HCT116 (cell line): ENCODE measurements at regions not wholly inside any gene's neighbourhood (a gene's known extent, or its start where the extent isn't known, plus 50 kb on each side); places are given as distances from the start of the nearest gene placed in this dataset.
"Not testable (repeated sequence)": the region's sequence is repeated elsewhere in the genome, so short reads cannot be mapped to it uniquely, and the experiment has no call there.

Experiments used
- ATAC-seq: fragments of 200-7000 bp; cut with Tn5 transposase; 2 replicates; pipeline ENCODE4 v1.9.1; 2020; ENCODE audit warnings: mild to moderate bottlenecking, moderate library complexity
- BruUV-seq: library from RNA; stranded (reverse); fragments of 400-500 nt; replicated peaks from 2 replicates; lab custom pipeline; 2021; lab: Mats Ljungman, UMichigan
- CTCF ChIA-PET: fragments of 300-600 bp; sonication (Branson Sonifier 250); formaldehyde crosslinking; loops from one replicate; lab custom pipeline; 2021; ENCODE audit warnings: antibody characterized with exemption; lab: Charles Lee
- POLR2A ChIA-PET: fragments of 300-600, 350-600 bp; sonication (Branson Sonifier 250); formaldehyde crosslinking; loops from one replicate; lab custom pipeline; 2021; ENCODE audit warnings: antibody characterized with exemption; lab: Charles Lee
- RAD21 ChIA-PET, 2 experiments: fragments of 300-600 bp; sonication (Branson Sonifier 250); formaldehyde crosslinking; loops; one replicate each; lab custom pipeline; 2023; ENCODE audit warnings: low total read pairs in 2 of 2; ENCODE audit not compliant: uncharacterized antibody in 2 of 2, unreplicated experiment in 2 of 2, low non-redundant PET in 1 of 2; lab: Charles Lee
- DNase-seq: peaks from one replicate; pipeline ENCODE4 v3.0.0-alpha.2; 2010; ENCODE audit warnings: low read depth, low spot score
- H2AFZ ChIP-seq: fragments of 200-600 bp; shearing (Covaris generic), sonication (generic); 2 replicates; pipeline ENCODE4 v1.6.1; 2017; ENCODE audit warnings: low read depth, mixed run types, mixed read lengths, antibody characterized with exemption, low read length; ENCODE audit not compliant: poor library complexity, severe bottlenecking
- H3K27ac ChIP-seq: 2 replicates; pipeline ENCODE4 v1.5.1; 2012; ENCODE audit warnings: low read depth, low read length
- H3K27me3 ChIP-seq: fragments of 200-600 bp; sonication (generic); 2 replicates; pipeline ENCODE4 v1.6.1; 2016; ENCODE audit warnings: mixed run types, low read length, mixed read lengths; ENCODE audit not compliant: insufficient read depth
- H3K36me3 ChIP-seq, 2 experiments: fragments of 200-500 bp in 1 of 2; fragments of 200-600 bp in 1 of 2; sonication (Bioruptor generic) in 1 of 2; sonication (generic) in 1 of 2; 2 replicates each; pipeline versions ENCODE4 v1.5.1 to v1.6.1; 2014 to 2016; ENCODE audit warnings: low read length in 2 of 2, inconsistent platforms in 1 of 2, mixed read lengths in 1 of 2, mixed run types in 1 of 2; ENCODE audit not compliant: insufficient read depth in 2 of 2, control insufficient read depth in 1 of 2
- H3K4me1 ChIP-seq, 2 experiments: fragments of 200-600 bp in 1 of 2; sonication (generic) in 1 of 2; 2 replicates each; pipeline versions ENCODE4 v1.5.1 to v1.6.1; 2012 to 2017; ENCODE audit warnings: low read length in 2 of 2, inconsistent platforms in 1 of 2, mild to moderate bottlenecking in 1 of 2, mixed read lengths in 1 of 2, mixed run types in 1 of 2, moderate library complexity in 1 of 2; ENCODE audit not compliant: insufficient read depth in 2 of 2, control insufficient read depth in 1 of 2
- H3K4me2 ChIP-seq: fragments of 200-600 bp; sonication (generic); 2 replicates; pipeline ENCODE4 v1.6.1; 2017; ENCODE audit warnings: mixed run types, low read length, mixed read lengths
- H3K4me3 ChIP-seq, 2 experiments: fragments of 200-600 bp in 1 of 2; sonication (generic) in 1 of 2; replicated peaks in 1 of 2; 2 replicates each; pipeline ENCODE4 v1.5.1; 2011 to 2016; ENCODE audit warnings: low read length in 2 of 2, control low read depth in 1 of 2, low read depth in 1 of 2, mild to moderate bottlenecking in 1 of 2, mixed read lengths in 1 of 2, mixed run types in 1 of 2
- H3K79me2 ChIP-seq: fragments of 200-600 bp; sonication (generic); 2 replicates; pipeline ENCODE4 v1.6.1; 2017; ENCODE audit warnings: mild to moderate bottlenecking, mixed run types, low read length, moderate library complexity, mixed read lengths; ENCODE audit not compliant: insufficient read depth
- H3K9ac ChIP-seq: fragments of 200-600 bp; sonication (generic); 2 replicates; pipeline ENCODE4 v1.6.1; 2016; ENCODE audit warnings: low read length, mixed read lengths
- H3K9me2 ChIP-seq: fragments of 200-600 bp; sonication (generic), shearing (Covaris generic); 2 replicates; pipeline ENCODE4 v1.6.1; 2017; ENCODE audit warnings: mixed run types, mild to moderate bottlenecking, moderate library complexity; ENCODE audit not compliant: insufficient read depth
- H3K9me3 ChIP-seq, 2 experiments: fragments of 200-500 bp in 1 of 2; fragments of 200-600 bp in 1 of 2; sonication (Bioruptor generic) in 1 of 2; sonication (generic) in 1 of 2; 2 replicates each; pipeline ENCODE4 v1.6.1; 2014 to 2017; ENCODE audit warnings: low read length in 2 of 2, mixed read lengths in 2 of 2, inconsistent platforms in 1 of 2, low read depth in 1 of 2, mild to moderate bottlenecking in 1 of 2, mixed run types in 1 of 2, moderate library complexity in 1 of 2; ENCODE audit not compliant: control insufficient read depth in 1 of 2, insufficient read depth in 1 of 2
- H4K20me1 ChIP-seq: fragments of 200-600 bp; sonication (generic), shearing (Covaris generic); 2 replicates; pipeline ENCODE4 v1.6.1; 2017; ENCODE audit warnings: mixed run types, mild to moderate bottlenecking, moderate library complexity; ENCODE audit not compliant: insufficient read depth
- CEBPB ChIP-seq: IDR thresholded peaks from 2 replicates; pipeline ENCODE4 v1.6.1; 2012; ENCODE audit warnings: low read depth
- ELF1 ChIP-seq: IDR thresholded peaks from 2 replicates; pipeline ENCODE4 v1.6.1; 2012; ENCODE audit warnings: low read depth, borderline replicate concordance
- EZH2 ChIP-seq: fragments of 200-600 bp; sonication (generic); IDR thresholded peaks from 2 replicates; pipeline ENCODE4 v1.6.1; 2017; ENCODE audit warnings: antibody characterized with exemption, mixed run types
- FOSL1 ChIP-seq: IDR thresholded peaks from 2 replicates; pipeline ENCODE4 v1.6.1; 2012; ENCODE audit warnings: low read depth
- POLR2AphosphoS5 ChIP-seq: IDR thresholded peaks from 2 replicates; pipeline ENCODE4 v1.6.1; 2011; ENCODE audit warnings: mild to moderate bottlenecking, low read depth, low read length, moderate library complexity
- RAD21 ChIP-seq: IDR thresholded peaks from 2 replicates; pipeline ENCODE4 v1.6.1; 2012; ENCODE audit warnings: low read depth, mild to moderate bottlenecking
- SIN3A ChIP-seq: IDR thresholded peaks from 2 replicates; pipeline ENCODE4 v1.6.1; 2012; ENCODE audit warnings: low read depth
- TCF7L2 ChIP-seq: IDR thresholded peaks from 2 replicates; pipeline ENCODE4 v1.7.0; 2011; ENCODE audit warnings: borderline replicate concordance, inconsistent platforms; ENCODE audit not compliant: insufficient read depth, insufficient read length; ENCODE audit errors: extremely low read depth
- YY1 ChIP-seq: IDR thresholded peaks from 2 replicates; pipeline ENCODE4 v1.6.1; 2011; ENCODE audit warnings: low read length, low read depth, moderate library complexity, mild to moderate bottlenecking; ENCODE audit not compliant: insufficient replicate concordance; ENCODE audit errors: extremely low read depth
- ZFX ChIP-seq: fragments of 450-650 bp; IDR thresholded peaks from 2 replicates; pipeline ENCODE4 v1.6.1; 2017
- intact Hi-C: fragments of 100-400 bp; cut with micrococcal nuclease; formaldehyde crosslinking; loops from 2 replicates; pipeline ENCODE4 v1.10.0; 2022
- TF ChIP-seq, protein P1 (sequence below): IDR thresholded peaks from 2 replicates; pipeline ENCODE4 v1.6.1; 2012

DNA sequence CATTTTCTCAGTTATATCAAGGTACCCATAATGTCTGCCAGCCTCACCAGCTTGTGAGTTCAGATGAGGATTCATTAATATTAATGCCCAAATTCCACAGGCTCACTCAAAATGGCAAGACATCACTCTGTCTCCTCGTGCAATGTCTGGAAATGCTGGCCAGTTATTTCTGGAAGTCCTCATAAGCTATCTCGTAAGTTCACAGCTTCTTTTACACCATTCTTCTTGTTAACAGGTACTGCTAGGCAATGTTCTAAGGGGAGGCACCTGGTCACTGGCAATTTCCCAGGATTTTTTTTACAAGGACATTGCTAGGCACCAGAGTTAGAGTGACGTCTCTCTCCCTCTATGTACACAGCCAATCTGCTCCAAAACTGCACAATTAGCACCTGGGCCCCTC lies 80.2 kb upstream of the SEMA3C start:
- ATAC-seq (no peak), DNase-seq (no peak)
- Histone ChIP-seq H3K9ac (no peak overlapping the region), H2AFZ (no peak overlapping the region), H3K4me1 (no peaks in the 10 kb centered on the region; a peak in 1 of 4 replicates), H3K4me2 (no peak overlapping the region), H4K20me1 (no peaks in the 10 kb centered on the region), H3K27ac (no peak overlapping the region), H3K4me3 (no peak overlapping the region), H3K79me2 (no peaks in the 10 kb centered on the region), H3K36me3 (no peaks in the 10 kb centered on the region), H3K9me2 (no peaks in the 10 kb centered on the region), H3K9me3 (no peaks in the 10 kb centered on the region), H3K27me3 (no peaks in the 10 kb centered on the region)
- POLR2A ChIA-PET = no interaction called here
- no TSS peak for BruUV-seq
- CTCF ChIA-PET = no interaction called here
- TF ChIP-seq FOSL1 = no peak
- TF ChIP-seq ZFX = no peak
- no peak for TF ChIP-seq RAD21
- TF ChIP-seq POLR2AphosphoS5 = no peak
- no peak for TF ChIP-seq TCF7L2
- no peak for TF ChIP-seq CEBPB
- RAD21 ChIA-PET = no interaction called here
- intact Hi-C loops = no loop called here

DNA sequence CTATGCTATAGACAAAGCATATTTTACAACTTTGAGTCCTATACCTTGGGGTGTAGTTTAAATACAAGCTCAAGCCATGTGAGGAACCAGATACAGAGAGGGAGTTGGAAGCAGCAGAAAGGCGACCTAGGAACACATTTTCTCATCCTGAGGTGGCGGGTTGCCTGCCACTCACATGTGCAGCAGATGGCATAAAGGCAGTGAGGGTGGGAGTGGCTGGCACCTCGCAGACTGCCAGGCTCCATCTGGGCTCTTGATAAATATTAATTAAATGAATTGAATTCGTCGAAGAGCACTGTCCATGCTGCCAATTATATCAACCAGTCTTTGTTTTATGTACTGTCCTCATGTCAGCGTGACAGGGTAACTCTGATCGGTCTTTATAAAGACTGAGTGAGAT lies 79.0 kb upstream of the SEMA3C start:
- no peaks in the 10 kb centered on the region; a peak in 1 of 4 replicates for H3K4me1 ChIP-seq
- intact Hi-C loops = no loop called here
- no peak overlapping the region for H3K27ac ChIP-seq
- H2AFZ ChIP-seq = no peak overlapping the region
- no peaks in the 10 kb centered on the region for H3K27me3 ChIP-seq
- H3K36me3 ChIP-seq = no peaks in the 10 kb centered on the region
- no peaks in the 10 kb centered on the region for H4K20me1 ChIP-seq
- H3K9me3 ChIP-seq = no peaks in the 10 kb centered on the region
- no peak for TF ChIP-seq YY1
- TF ChIP-seq POLR2AphosphoS5 = no peak
- TF ChIP-seq EZH2 = no peak
- TF ChIP-seq ELF1 = no peak
- TF ChIP-seq TCF7L2 = no peak
- TF ChIP-seq SIN3A = no peak
- TF ChIP-seq, protein P1, sequence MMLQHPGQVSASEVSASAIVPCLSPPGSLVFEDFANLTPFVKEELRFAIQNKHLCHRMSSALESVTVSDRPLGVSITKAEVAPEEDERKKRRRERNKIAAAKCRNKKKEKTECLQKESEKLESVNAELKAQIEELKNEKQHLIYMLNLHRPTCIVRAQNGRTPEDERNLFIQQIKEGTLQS = no peak
- H3K79me2 ChIP-seq = no peaks in the 10 kb centered on the region
- ATAC-seq = no peak
- no peak overlapping the region for H3K4me2 ChIP-seq
- POLR2A ChIA-PET = no interaction called here
- no peaks in the 10 kb centered on the region for H3K9me2 ChIP-seq
- RAD21 ChIA-PET = no interaction called here
- CTCF ChIA-PET = no interaction called here
- no TSS peak for BruUV-seq
- H3K9ac ChIP-seq = no peak overlapping the region
- no peak overlapping the region for H3K4me3 ChIP-seq
- DNase-seq = no peak

DNA sequence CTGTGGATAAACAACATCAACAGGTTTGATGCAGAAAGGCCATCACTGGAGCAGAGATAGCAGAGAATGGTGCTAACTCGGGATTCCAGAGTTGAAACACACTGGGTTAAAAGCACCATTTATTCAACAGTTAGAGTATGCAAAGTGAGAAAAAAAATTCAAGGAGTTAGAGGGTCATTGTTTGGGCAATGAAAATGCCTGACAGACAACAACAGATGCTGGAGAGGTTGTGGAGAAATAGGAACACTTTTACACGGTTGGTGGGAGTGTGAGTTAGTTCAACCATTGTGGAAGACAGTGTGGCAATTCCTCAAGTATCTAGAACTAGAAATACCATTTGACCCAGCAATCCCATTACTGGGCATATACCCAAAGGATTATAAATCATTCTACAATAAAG lies 77.4 kb upstream of the SEMA3C start:
- H3K27ac ChIP-seq, ATAC-seq, H4K20me1 ChIP-seq, BruUV-seq, intact Hi-C loops, H3K9me2 ChIP-seq, H3K9me3 ChIP-seq, H2AFZ ChIP-seq, H3K4me3 ChIP-seq, H3K79me2 ChIP-seq, CTCF ChIA-PET, H3K4me1 ChIP-seq, POLR2A ChIA-PET, H3K9ac ChIP-seq, DNase-seq, H3K27me3 ChIP-seq, H3K36me3 ChIP-seq, H3K4me2 ChIP-seq: not testable (repeated sequence)
- RAD21 ChIA-PET = interaction anchor here in 1 of 2 experiments (0.6 kb wide), 1 partner anchor 18 kb away, joined by 3 read pairs; no protein-coding TSS in a partner anchor
